Gastrocnemius medialis (tissue), 4 donors: ENCODE measurements at regions not wholly inside any gene's neighbourhood (a gene's known extent, or its start where the extent isn't known, plus 50 kb on each side); places are given as distances from the start of the nearest gene placed in this dataset.

Experiments used
- POLR2A ChIP-seq, 2 donors: fragments of 450-650 bp; IDR thresholded peaks; one replicate each; pipeline ENCODE4 v1.6.1; 2017; ENCODE audit warnings: antibody characterized with exemption in 2 of 2, mild to moderate bottlenecking in 2 of 2, moderate library complexity in 2 of 2
- TF ChIP-seq, protein P1 (sequence below), 5 experiments: fragments of 450-650 bp in 3 of 5; fragments of 200-600 bp in 2 of 5; sonication (generic) in 2 of 5; IDR thresholded peaks in 4 of 5; conservative IDR thresholded peaks in 1 of 5; 1 replicate in 4 of 5; 2 replicates in 1 of 5; pipeline ENCODE4 v1.5.1; 2016 to 2019; ENCODE audit warnings: antibody characterized with exemption in 5 of 5, mild to moderate bottlenecking in 3 of 5, moderate library complexity in 3 of 5

DNA sequence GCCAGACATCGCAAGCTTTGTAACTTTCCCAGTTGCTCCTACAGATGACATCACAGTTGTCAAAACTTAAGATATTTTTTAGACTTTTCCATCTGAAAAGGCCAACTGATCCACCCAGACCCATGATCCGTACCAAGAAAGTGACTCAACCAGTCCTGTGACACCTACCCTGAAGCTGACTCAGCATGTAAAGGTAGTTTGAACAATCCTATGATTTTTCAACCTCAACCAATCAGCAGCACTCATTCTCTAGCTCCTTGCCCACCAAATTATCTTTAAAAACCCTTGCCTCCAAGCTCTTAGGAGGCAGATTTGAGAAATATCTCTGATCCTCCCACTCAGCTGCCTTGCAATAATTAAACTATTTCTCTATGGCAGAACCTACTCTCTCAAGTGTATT, 1686.7 kb upstream of the LRRTM1 start:
- TF ChIP-seq, protein P1, sequence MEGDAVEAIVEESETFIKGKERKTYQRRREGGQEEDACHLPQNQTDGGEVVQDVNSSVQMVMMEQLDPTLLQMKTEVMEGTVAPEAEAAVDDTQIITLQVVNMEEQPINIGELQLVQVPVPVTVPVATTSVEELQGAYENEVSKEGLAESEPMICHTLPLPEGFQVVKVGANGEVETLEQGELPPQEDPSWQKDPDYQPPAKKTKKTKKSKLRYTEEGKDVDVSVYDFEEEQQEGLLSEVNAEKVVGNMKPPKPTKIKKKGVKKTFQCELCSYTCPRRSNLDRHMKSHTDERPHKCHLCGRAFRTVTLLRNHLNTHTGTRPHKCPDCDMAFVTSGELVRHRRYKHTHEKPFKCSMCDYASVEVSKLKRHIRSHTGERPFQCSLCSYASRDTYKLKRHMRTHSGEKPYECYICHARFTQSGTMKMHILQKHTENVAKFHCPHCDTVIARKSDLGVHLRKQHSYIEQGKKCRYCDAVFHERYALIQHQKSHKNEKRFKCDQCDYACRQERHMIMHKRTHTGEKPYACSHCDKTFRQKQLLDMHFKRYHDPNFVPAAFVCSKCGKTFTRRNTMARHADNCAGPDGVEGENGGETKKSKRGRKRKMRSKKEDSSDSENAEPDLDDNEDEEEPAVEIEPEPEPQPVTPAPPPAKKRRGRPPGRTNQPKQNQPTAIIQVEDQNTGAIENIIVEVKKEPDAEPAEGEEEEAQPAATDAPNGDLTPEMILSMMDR (IDR thresholded peaks at IDR 0.05 in 4 of 5, conservative IDR thresholded peaks at IDR 0.05 in 1 of 5), result no peak
- no peak for TF ChIP-seq POLR2A (IDR thresholded peaks at IDR 0.05)
